Right lobe of liver (tissue), 4 donors: ENCODE measurements at regions not wholly inside any gene's neighbourhood (a gene's known extent, or its start where the extent isn't known, plus 50 kb on each side); places are given as distances from the start of the nearest gene placed in this dataset.

ENCODE experiments used
- POLR2A ChIP-seq: fragments of 450-650 bp; IDR thresholded peaks from one replicate; pipeline ENCODE4 v1.6.1; 2017; ENCODE audit warnings: antibody characterized with exemption, mild to moderate bottlenecking
- TF ChIP-seq, protein P1 (sequence below), 4 donors: fragments of 200-600 bp in 3 of 4; fragments of 450-650 bp in 1 of 4; IDR thresholded peaks; one replicate each; pipeline versions ENCODE4 v1.5.1 to v1.8.0; 2016 to 2022; ENCODE audit warnings: antibody characterized with exemption in 4 of 4, mild to moderate bottlenecking in 2 of 4
- donor health status: DM: no; HTN: no; CAD: no.
- donor health status: DM: no; HTN: no; CAD: no.
- donor health status: DM: no; HTN: yes; CAD: no.

GRCh38 chr9:18368206-18368605, 105.7 kb upstream of the ADAMTSL1 start:
- no peak for TF ChIP-seq POLR2A
- TF ChIP-seq, protein P1, sequence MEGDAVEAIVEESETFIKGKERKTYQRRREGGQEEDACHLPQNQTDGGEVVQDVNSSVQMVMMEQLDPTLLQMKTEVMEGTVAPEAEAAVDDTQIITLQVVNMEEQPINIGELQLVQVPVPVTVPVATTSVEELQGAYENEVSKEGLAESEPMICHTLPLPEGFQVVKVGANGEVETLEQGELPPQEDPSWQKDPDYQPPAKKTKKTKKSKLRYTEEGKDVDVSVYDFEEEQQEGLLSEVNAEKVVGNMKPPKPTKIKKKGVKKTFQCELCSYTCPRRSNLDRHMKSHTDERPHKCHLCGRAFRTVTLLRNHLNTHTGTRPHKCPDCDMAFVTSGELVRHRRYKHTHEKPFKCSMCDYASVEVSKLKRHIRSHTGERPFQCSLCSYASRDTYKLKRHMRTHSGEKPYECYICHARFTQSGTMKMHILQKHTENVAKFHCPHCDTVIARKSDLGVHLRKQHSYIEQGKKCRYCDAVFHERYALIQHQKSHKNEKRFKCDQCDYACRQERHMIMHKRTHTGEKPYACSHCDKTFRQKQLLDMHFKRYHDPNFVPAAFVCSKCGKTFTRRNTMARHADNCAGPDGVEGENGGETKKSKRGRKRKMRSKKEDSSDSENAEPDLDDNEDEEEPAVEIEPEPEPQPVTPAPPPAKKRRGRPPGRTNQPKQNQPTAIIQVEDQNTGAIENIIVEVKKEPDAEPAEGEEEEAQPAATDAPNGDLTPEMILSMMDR (IDR thresholded peaks at IDR 0.05): no peak
